Right lobe of liver (tissue), 6 donors: ENCODE measurements at regions not wholly inside any gene's neighbourhood (a gene's known extent, or its start where the extent isn't known, plus 50 kb on each side); places are given as distances from the start of the nearest gene placed in this dataset.

Experiments used
- ATAC-seq, 4 donors: fragments of 200-7000 bp; cut with Tn5 transposase; one replicate each; pipeline ENCODE4 v1.9.1; 2020; ENCODE audit warnings: mild to moderate bottlenecking in 4 of 4, moderate library complexity in 4 of 4
- DNase-seq, 3 donors: peaks; one replicate each; pipeline ENCODE4 v3.0.0-alpha.2; 2020
- H3K27ac ChIP-seq, 3 donors: fragments of 200-600 bp; one replicate each; pipeline ENCODE4 v1.8.0; 2022
- H3K27me3 ChIP-seq, 2 donors: fragments of 200-600 bp; one replicate each; pipeline ENCODE4 v1.8.0; 2022
- H3K36me3 ChIP-seq, 4 donors: fragments of 200-600 bp; sonication (generic) in 1 of 4; one replicate each; pipeline versions ENCODE4 v1.5.1 to v1.8.0; 2017 to 2022; ENCODE audit warnings: control low read depth in 1 of 4
- H3K4me1 ChIP-seq, 4 donors: fragments of 200-600 bp; sonication (generic) in 1 of 4; one replicate each; pipeline versions ENCODE4 v1.5.1 to v1.8.0; 2017 to 2022; ENCODE audit warnings: control low read depth in 1 of 4
- H3K4me3 ChIP-seq, 3 donors: fragments of 200-600 bp; one replicate each; pipeline ENCODE4 v1.8.0; 2022
- H3K9me3 ChIP-seq, 4 donors: fragments of 200-600 bp; sonication (generic) in 1 of 4; one replicate each; pipeline versions ENCODE4 v1.5.1 to v1.8.0; 2017 to 2022; ENCODE audit warnings: control low read depth in 1 of 4
- POLR2A ChIP-seq: fragments of 450-650 bp; IDR thresholded peaks from one replicate; pipeline ENCODE4 v1.6.1; 2017; ENCODE audit warnings: antibody characterized with exemption, mild to moderate bottlenecking
- WGBS: methylation state at CpG from one replicate; pipeline ENCODE4 v1.1.6; 2018; ENCODE audit warnings: low coverage, low lambda C conversion rate; ENCODE audit not compliant: insufficient coverage; ENCODE audit errors: missing lambda C conversion rate; 5-methylcytosine and 5-hydroxymethylcytosine counted together
- intact Hi-C, 2 donors: fragments of 100-400 bp; cut with DNase I; formaldehyde crosslinking; loops; one replicate each; pipeline versions ENCODE4 v1.11.2 to v1.14.1; 2022
- TF ChIP-seq, protein P1 (sequence below), 4 donors: fragments of 200-600 bp in 3 of 4; fragments of 450-650 bp in 1 of 4; IDR thresholded peaks; one replicate each; pipeline versions ENCODE4 v1.5.1 to v1.8.0; 2016 to 2022; ENCODE audit warnings: antibody characterized with exemption in 4 of 4, mild to moderate bottlenecking in 2 of 4
- donor health status: DM: no; HTN: yes; CAD: no.
- donor health status: DM: no; HTN: no; CAD: no.
- donor health status: DM: no; HTN: no; CAD: no.
- donor health status: DM: no; HTN: yes; CAD: no.
- donor health status: DM: no; HTN: yes; CAD: no.

- TF ChIP-seq, protein P1, sequence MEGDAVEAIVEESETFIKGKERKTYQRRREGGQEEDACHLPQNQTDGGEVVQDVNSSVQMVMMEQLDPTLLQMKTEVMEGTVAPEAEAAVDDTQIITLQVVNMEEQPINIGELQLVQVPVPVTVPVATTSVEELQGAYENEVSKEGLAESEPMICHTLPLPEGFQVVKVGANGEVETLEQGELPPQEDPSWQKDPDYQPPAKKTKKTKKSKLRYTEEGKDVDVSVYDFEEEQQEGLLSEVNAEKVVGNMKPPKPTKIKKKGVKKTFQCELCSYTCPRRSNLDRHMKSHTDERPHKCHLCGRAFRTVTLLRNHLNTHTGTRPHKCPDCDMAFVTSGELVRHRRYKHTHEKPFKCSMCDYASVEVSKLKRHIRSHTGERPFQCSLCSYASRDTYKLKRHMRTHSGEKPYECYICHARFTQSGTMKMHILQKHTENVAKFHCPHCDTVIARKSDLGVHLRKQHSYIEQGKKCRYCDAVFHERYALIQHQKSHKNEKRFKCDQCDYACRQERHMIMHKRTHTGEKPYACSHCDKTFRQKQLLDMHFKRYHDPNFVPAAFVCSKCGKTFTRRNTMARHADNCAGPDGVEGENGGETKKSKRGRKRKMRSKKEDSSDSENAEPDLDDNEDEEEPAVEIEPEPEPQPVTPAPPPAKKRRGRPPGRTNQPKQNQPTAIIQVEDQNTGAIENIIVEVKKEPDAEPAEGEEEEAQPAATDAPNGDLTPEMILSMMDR (IDR thresholded peaks at IDR 0.05): no peak
- no peak for TF ChIP-seq POLR2A
- H3K27ac ChIP-seq: no peak overlapping the region
- H3K4me1 ChIP-seq: no peaks in the 10 kb centered on the region
- H3K27me3 ChIP-seq: no peaks in the 10 kb centered on the region
- intact Hi-C loops: no loop called here
- H3K36me3 ChIP-seq: no peaks in the 10 kb centered on the region
- no peak overlapping the region for H3K4me3 ChIP-seq
- H3K9me3 ChIP-seq: no peaks in the 10 kb centered on the region
- 77% methylated on average over 1 of the region's 1 CpG for WGBS
- ATAC-seq (no peak), DNase-seq (no peak)
These were observed 299.4 kb downstream of the ADAMTS20 start for GRCh38 chr12:43252585-43252984.

GRCh38 chr12:43245947-43246346 lies 306.1 kb downstream of the ADAMTS20 start:
- Histone ChIP-seq H3K27ac (no peak overlapping the region), H3K36me3 (no peaks in the 10 kb centered on the region), H3K4me1 (no peaks in the 10 kb centered on the region), H3K4me3 (no peak overlapping the region), H3K9me3 (no peaks in the 10 kb centered on the region), H3K27me3 (no peaks in the 10 kb centered on the region)
- TF ChIP-seq, protein P1 (IDR thresholded peaks at IDR 0.05): no peak
- TF ChIP-seq POLR2A: no peak
- no peak for ATAC-seq
- intact Hi-C loops: no loop called here
- 43% methylated on average over 3 of the region's 3 CpGs for WGBS
- no peak for DNase-seq

DNA sequence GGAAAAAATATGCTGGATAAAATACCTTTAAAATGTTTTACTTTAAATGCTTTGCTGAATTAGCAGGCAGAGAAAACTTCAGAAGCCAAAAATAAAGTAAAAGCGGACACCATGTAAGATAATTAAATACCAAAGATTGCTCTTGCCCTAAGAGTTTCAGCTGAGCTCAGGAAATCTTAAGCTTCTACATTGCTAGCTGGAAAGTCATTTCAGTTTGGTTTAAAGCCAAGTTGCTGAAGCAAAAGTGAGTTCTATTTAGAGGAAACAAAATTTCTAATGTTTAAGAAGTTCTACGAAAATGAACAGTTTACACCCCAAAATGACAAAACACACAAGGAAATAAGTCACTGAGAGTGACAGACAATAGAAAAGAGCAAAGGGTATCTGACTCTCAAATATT lies 310.0 kb downstream of the ADAMTS20 start:
- no peaks in the 10 kb centered on the region for H3K4me1 ChIP-seq
- DNase-seq: no peak
- H3K36me3 ChIP-seq: no peaks in the 10 kb centered on the region
- TF ChIP-seq, protein P1 (IDR thresholded peaks at IDR 0.05): no peak
- TF ChIP-seq POLR2A: no peak
- 47% methylated on average over 2 of the region's 2 CpGs for WGBS
- no peaks in the 10 kb centered on the region for H3K27me3 ChIP-seq
- H3K4me3 ChIP-seq: no peak overlapping the region
- intact Hi-C loops: no loop called here
- no peak for ATAC-seq
- no peak overlapping the region for H3K27ac ChIP-seq
- H3K9me3 ChIP-seq: no peaks in the 10 kb centered on the region

DNA sequence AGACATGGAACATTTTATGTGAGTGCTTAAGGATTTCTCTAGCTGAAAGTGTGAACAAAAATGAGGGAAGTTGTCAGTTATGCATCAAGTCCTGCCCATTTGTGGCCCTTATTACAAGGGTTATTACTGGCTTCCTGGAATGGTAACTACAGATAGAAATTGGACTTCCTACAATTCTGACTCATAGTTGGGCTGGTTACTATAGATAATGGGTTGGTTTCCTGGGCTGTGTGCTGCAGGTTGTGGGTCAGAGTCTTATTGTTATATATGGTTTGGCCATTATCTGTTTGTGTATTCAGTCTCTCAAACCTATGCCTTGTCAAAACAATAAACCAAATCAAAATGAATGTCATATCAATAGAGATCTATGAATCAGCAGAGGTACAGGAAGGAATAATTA lies 313.7 kb downstream of the ADAMTS20 start:
- TF ChIP-seq, protein P1 (IDR thresholded peaks at IDR 0.05): no peak
- TF ChIP-seq POLR2A: no peak

DNA sequence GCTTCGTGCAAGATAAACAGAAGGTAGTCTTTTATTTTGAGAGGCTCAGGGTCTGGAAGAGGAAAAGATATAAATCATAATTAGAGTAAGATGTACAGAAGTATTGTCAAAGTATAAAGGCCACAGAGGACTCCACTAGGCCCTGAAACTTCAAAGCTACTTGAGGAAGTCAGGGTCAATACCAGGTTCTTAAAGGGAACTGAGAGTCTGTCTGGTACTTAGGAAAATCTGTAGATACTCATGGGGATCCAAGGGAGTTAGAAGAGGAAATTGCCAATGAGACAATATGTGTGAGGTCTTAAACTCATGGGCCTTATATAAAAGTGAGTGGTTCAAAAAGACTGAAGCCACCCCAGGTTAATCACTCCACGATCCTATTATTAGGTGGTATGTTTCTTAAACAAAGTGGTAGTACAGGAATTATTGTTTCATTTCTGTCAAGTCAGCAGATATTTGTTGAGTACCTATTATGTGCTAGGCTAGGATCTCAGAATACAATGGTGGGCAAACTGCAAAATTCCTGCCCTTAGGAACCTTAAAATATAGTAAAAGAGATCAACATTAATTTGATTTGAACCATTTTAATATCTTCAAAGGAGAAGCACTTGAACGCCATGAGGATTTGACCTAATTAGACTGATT lies 314.6 kb downstream of the ADAMTS20 start:
- no peaks in the 10 kb centered on the region for H3K4me1 ChIP-seq
- H3K9me3 ChIP-seq: no peaks in the 10 kb centered on the region
- no peak for ATAC-seq
- intact Hi-C loops: no loop called here
- TF ChIP-seq POLR2A: no peak
- TF ChIP-seq, protein P1 (IDR thresholded peaks at IDR 0.05): no peak
- DNase-seq: no peak
- no peak overlapping the region for H3K4me3 ChIP-seq
- WGBS: 67% methylated on average over 3 of the region's 3 CpGs
- no peak overlapping the region for H3K27ac ChIP-seq
- no peaks in the 10 kb centered on the region for H3K36me3 ChIP-seq
- H3K27me3 ChIP-seq: no peaks in the 10 kb centered on the region

More for the DNA sequence above, 313.7 kb downstream of the ADAMTS20 start:
- no peaks in the 10 kb centered on the region for H3K4me1 ChIP-seq
- no peak overlapping the region for H3K4me3 ChIP-seq
- no peaks in the 10 kb centered on the region for H3K9me3 ChIP-seq
- H3K27me3 ChIP-seq: no peaks in the 10 kb centered on the region
- DNase-seq (no peak), ATAC-seq (no peak)
- intact Hi-C loops: no loop called here
- no peaks in the 10 kb centered on the region for H3K36me3 ChIP-seq
- H3K27ac ChIP-seq: no peak overlapping the region
